ENCODE measurements at regions not wholly inside any gene's neighbourhood (a gene's known extent, or its start where the extent isn't known, plus 50 kb on each side); places are given as distances from the start of the nearest gene placed in this dataset.

DNA sequence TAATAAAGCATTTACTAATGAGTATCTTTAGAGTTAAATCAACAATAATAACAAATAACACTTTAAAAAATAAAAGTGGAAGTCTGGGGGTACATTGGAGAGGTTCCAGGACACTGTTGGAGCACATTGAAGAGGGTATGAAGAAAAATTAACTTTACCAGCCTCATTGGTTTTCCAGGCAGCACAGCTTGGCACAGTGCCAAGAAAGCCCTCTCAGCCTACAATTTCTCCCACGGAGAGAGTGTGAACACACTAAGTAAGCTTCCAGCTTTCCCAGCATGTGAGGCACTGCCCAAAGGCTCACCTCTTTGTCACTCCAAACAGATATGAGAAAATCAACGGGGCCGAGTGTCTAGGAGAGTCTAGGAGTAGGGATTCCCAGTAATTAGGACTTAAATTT is 1912.8 kb upstream of the NUDT12 start:
- Mint-ChIP-seq H3K36me3 (no peaks in the 10 kb centered on the region), H3K4me3 (no peak overlapping the region), H3K27ac (no peak overlapping the region), H3K27me3 (no peaks in the 10 kb centered on the region), H3K4me1 (no peaks in the 10 kb centered on the region), H3K9me3 (peaks cover 3% of the 10 kb centered on the region)
- DNase-seq (ENCODE audit: low spot score in 2 of 2) (no peak), ATAC-seq (ENCODE audit: low read depth) (no peak)

DNA sequence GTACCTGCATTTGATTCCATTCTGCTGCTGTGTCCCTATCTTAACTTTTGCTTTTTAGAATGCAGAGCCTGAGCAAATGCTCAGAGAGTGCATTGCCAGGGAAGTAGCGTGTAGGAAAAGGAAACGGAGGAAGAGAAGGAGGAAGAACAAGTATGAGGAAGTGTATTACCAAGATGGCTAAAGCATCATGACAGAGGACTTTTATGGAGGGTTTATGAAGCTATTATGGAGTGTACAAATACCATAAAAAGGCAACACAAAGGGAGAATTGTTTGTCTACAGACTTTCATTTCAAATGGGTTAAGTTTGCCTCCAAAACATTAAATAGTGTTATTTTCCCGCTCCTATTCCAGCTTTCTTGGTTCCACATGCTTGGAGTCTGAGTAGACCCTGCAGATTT is 1899.8 kb upstream of the NUDT12 start:
- Mint-ChIP-seq H3K9me3 (peaks cover 11% of the 10 kb centered on the region), H3K36me3 (no peaks in the 10 kb centered on the region), H3K4me1 (no peaks in the 10 kb centered on the region), H3K27ac (no peak overlapping the region), H3K4me3 (no peak overlapping the region), H3K27me3 (no peaks in the 10 kb centered on the region)
- ATAC-seq (ENCODE audit: low read depth) (no peak), DNase-seq (ENCODE audit: low spot score in 2 of 2) (no peak)

DNA sequence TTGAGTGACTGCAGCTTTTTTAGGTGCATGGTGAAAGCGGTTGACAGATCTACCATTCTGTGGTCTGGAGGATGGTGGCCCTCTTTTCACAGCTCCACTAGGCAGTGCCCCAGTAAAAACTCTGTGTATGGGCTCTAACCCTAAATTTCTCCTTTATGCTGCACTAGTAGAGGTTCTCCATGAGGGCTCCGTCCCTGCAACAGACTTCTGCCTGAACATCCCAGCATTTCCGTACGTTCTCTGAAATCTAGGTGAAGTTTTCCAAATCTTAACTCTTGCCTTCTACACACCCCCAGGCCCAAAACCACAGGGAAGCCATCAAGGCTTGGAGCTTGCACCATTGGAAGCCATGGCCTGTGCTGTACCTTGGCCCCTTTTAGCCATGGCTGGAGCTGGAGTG is 1898.1 kb upstream of the NUDT12 start:
- no peak for ATAC-seq (ENCODE audit: low read depth)
- H3K4me1 Mint-ChIP-seq, result no peaks in the 10 kb centered on the region
- peaks cover 11% of the 10 kb centered on the region for H3K9me3 Mint-ChIP-seq
- H3K27me3 Mint-ChIP-seq, result no peaks in the 10 kb centered on the region
- H3K27ac Mint-ChIP-seq, result no peak overlapping the region
- H3K4me3 Mint-ChIP-seq, result no peak overlapping the region
- DNase-seq (ENCODE audit: low spot score in 2 of 2), result no peak
- H3K36me3 Mint-ChIP-seq, result no peaks in the 10 kb centered on the region

DNA sequence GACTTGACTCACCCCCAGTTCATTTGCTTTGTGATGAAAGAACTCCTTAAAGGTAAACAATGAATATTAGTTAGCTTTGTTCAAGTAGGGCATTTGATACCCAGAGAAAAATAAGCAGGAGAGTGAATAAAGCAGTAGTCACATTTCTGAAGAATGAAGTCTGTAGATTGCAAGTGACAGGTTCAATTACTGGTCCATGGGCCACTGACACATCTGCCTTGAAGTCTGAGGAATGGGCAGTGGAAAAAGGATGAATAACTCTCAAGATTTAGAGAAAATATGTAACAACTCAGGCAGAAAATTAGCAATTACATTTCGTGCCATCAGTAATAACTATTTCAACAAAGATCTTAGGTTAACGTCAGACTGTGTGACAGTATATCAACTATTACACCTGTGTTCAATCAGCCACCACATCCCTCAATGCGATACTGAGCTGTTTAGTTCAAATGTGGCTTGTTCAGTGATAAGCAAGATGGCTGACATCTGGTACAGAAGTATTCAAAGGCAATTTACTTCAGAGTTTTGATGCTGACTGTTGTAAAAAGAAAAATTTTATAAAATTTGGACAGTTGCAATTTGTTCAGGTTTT is 1890.7 kb upstream of the NUDT12 start:
- Mint-ChIP-seq H3K36me3 (no peaks in the 10 kb centered on the region), H3K27me3 (no peaks in the 10 kb centered on the region), H3K9me3 (peaks cover 6% of the 10 kb centered on the region), H3K4me1 (no peaks in the 10 kb centered on the region), H3K27ac (no peak overlapping the region), H3K4me3 (no peak overlapping the region)
- ATAC-seq (ENCODE audit: low read depth) (no peak), DNase-seq (ENCODE audit: low spot score in 2 of 2) (no peak)

DNA sequence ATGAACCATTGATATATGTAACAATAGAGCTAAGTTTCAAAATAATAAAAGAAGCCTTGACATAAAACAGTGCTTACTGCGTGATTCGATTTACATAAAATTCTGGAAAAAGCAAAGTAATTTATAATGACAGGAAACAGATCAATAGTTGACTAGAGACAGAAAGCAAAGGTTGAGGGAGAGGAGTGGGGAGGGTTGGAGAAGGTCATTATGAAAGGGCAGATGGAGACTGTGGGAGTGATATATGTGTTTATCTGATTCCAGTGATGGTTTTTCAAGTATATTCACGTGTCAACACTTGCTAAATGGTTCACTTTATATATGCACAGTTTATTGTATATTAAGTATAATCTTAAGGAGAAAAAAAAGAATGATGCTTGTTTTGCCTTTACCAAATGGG is 1885.7 kb upstream of the NUDT12 start:
- Mint-ChIP-seq H3K4me1 (no peaks in the 10 kb centered on the region), H3K27me3 (no peaks in the 10 kb centered on the region), H3K4me3 (no peak overlapping the region), H3K36me3 (no peaks in the 10 kb centered on the region), H3K9me3 (peaks cover 9% of the 10 kb centered on the region), H3K27ac (no peak overlapping the region)
- ATAC-seq (ENCODE audit: low read depth) (no peak), DNase-seq (ENCODE audit: low spot score in 2 of 2) (no peak)

DNA sequence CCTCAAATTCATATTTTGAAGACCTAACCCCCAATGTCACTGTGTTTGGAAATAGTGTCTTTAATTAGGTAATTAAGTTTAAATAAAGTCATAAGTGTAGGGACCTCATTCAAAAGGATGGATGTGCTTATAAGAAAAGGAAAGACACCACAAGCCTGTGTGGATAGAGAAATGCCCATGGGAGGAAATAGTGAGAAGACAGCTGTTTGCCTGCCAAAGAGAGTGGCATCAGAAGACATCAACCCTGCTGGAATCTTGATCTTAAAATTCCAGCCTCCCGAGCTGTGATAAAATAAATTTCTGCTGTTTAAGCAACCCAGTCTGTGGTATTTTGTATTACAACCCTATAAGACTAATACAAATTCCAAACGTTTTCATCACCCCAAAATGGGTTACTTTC is 1867.9 kb upstream of the NUDT12 start:
- peaks cover 1% of the 10 kb centered on the region for H3K9me3 Mint-ChIP-seq
- no peak overlapping the region for H3K27ac Mint-ChIP-seq
- DNase-seq (ENCODE audit: low spot score in 2 of 2) (no peak), ATAC-seq (ENCODE audit: low read depth) (no peak)
- no peaks in the 10 kb centered on the region for H3K4me1 Mint-ChIP-seq
- no peaks in the 10 kb centered on the region for H3K27me3 Mint-ChIP-seq
- H3K4me3 Mint-ChIP-seq, result no peak overlapping the region
- H3K36me3 Mint-ChIP-seq, result no peaks in the 10 kb centered on the region

DNA sequence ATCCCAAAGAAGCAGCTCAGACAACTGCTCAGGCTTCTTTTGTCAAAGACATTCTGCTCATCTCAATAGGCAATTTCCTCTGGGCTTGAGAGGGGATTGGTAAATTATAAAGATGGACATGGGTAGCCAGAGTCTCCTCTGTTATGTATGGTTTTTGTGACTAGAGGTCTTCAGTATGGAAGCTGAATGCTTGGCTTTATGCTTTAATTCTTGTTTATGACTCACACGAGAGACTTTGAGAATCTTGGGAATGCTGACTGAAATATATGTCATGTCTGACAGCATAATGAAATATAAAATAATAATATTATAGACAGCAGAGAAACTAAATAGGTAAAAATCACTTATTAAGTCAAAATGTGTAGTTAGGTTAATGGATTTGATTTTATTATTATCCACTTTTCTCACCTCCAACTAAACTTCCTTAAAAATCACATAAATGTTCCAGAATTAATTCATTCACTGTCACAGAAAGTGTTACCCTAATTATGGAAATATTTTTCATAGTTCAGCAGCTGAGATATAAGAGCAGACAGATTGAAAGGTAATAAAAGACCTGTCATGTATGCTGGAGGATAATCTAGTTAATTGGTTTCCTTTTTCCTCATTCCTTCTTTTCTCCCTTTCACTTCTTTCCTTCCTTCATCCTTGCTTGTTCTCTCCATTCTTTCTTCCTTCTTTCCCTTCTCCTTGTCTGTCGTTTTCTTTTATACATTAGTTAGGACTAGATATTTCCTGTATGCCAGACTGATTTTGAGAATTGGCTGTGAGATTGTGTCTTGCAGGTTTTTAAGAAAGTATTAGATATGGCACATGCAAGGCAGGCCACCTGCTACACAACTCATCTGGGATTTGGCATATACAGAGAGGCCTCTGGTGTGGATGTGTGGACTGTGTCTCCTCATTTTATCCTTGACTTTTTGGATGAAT is 1866.1 kb upstream of the NUDT12 start:
- Mint-ChIP-seq H3K27me3 (no peaks in the 10 kb centered on the region), H3K4me1 (no peaks in the 10 kb centered on the region), H3K4me3 (no peak overlapping the region), H3K9me3 (peaks cover 4% of the 10 kb centered on the region), H3K27ac (no peak overlapping the region), H3K36me3 (no peaks in the 10 kb centered on the region)
- no peak for ATAC-seq (ENCODE audit: low read depth)
- DNase-seq (ENCODE audit: low spot score in 2 of 2), result no peak

DNA sequence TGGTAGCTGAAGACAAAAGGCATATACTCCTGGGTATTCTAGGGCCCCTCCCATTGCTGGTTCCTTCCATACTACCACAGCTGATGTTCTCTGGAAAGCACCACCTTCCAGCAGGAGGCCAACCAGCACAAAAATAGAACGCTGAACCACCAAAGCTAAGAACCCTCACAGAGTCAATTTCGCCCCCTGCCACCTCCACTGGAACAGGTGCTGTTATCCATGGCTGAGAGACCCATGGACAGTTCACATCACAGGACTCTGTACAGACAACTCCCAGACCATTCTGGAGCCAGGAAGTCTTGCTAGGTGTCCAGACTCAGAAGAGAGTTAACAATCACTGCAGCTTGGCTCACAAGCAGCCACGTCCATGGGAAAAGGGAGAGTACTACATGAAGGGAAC is 1851.5 kb upstream of the NUDT12 start:
- H3K4me3 Mint-ChIP-seq, result no peak overlapping the region
- H3K9me3 Mint-ChIP-seq, result peaks cover 11% of the 10 kb centered on the region
- no peaks in the 10 kb centered on the region for H3K36me3 Mint-ChIP-seq
- H3K27me3 Mint-ChIP-seq, result no peaks in the 10 kb centered on the region
- no peak overlapping the region for H3K27ac Mint-ChIP-seq
- no peaks in the 10 kb centered on the region for H3K4me1 Mint-ChIP-seq
- ATAC-seq (ENCODE audit: low read depth) (no peak), DNase-seq (ENCODE audit: low spot score in 2 of 2) (no peak)

DNA sequence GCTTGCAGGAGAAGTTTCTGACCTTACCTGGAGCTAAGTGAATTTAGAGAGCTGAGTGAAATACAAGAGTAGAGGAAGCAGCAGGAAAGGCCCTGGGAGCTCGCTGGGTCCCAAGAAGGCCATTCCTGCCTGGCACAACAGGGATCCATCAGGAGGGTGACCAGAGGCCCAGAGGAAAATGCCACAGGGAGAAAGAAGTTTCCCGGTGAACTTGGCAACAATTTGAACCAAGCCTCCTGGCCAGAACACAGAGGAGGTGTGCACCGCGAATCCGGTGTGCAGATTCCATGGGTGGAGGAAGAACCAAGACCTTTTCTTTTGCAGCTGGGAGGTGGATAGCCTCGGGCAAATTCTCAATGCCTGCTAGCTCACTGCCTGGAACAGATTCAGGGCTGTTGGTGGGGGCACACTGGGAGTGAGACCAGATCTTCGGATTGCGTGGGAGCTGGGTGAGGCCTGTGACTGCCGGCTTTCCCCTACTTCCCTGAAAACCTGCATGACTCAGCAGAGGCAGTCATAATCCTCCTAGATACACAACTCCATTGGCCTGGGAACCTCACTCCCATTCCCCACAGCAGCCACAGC is 1850.9 kb upstream of the NUDT12 start:
- H3K27me3 Mint-ChIP-seq, result no peaks in the 10 kb centered on the region
- ATAC-seq (ENCODE audit: low read depth) (no peak), DNase-seq (ENCODE audit: low spot score in 2 of 2) (no peak)
- no peaks in the 10 kb centered on the region for H3K36me3 Mint-ChIP-seq
- H3K9me3 Mint-ChIP-seq, result peaks cover 8% of the 10 kb centered on the region
- H3K4me3 Mint-ChIP-seq, result no peak overlapping the region
- no peaks in the 10 kb centered on the region for H3K4me1 Mint-ChIP-seq
- H3K27ac Mint-ChIP-seq, result no peak overlapping the region

DNA sequence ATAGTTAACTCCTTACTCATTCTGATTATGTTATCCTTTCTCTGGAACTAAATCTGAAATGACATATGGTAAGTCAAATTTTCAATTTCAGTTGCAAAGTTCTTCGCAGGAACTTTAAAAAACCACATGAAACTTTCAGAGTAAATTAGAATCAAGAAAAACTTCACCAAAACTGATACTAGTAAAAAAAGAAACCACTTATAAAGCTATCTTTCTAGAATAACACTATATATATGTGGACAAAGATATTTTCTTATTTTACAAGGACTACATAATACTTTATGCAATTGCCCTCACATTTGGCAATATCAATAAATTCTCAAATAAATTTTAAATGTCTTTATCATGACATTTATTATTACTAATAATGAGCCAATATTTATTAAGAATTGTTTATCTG is 1847.1 kb upstream of the NUDT12 start:
- Mint-ChIP-seq H3K27ac (no peak overlapping the region), H3K36me3 (no peaks in the 10 kb centered on the region), H3K4me1 (no peaks in the 10 kb centered on the region), H3K4me3 (no peak overlapping the region), H3K9me3 (peaks cover 5% of the 10 kb centered on the region), H3K27me3 (no peaks in the 10 kb centered on the region)
- no peak for DNase-seq (ENCODE audit: low spot score in 2 of 2)
- no peak for ATAC-seq (ENCODE audit: low read depth)

DNA sequence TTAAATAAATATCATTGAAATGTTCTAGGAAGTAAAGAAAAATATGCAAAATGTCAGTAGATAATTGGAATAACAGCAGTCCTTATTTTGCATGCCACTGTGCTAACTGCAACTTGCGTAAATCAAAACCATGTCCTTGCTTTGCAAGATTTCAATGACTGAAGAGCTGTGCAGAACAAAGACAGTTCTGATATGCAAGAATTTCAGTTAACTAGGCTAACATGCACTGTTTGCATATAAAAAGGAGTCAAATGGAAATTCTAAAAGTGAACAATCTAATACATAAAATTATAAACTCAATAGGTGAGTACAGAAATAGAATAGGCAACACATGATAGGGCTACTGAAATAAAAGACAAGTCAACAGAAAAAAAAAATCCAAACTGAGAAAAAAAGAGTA is 1844.6 kb upstream of the NUDT12 start:
- no peak overlapping the region for H3K4me3 Mint-ChIP-seq
- no peaks in the 10 kb centered on the region for H3K27me3 Mint-ChIP-seq
- DNase-seq (ENCODE audit: low spot score in 2 of 2), result no peak
- no peaks in the 10 kb centered on the region for H3K4me1 Mint-ChIP-seq
- H3K27ac Mint-ChIP-seq, result no peak overlapping the region
- no peaks in the 10 kb centered on the region for H3K36me3 Mint-ChIP-seq
- no peak for ATAC-seq (ENCODE audit: low read depth)
- peaks cover 4% of the 10 kb centered on the region for H3K9me3 Mint-ChIP-seq

DNA sequence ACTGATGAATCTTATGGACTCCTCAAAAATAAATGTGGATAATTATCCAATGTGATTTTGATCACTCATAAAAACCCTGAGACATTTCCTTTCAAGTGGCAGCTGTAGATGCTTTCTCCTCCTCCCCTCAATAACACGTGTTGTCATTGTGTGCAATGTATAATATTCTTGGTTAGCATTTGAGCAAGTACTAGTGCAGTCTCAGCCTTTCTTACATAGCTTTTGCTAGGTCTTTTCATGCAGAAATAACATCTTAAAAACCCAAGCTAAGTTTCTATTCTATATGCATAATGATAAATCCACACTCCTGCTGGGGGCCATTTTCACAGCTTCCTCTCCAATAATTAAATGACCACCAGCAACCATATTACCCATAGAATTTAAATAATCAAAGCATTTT is 1835.2 kb upstream of the NUDT12 start:
- DNase-seq (ENCODE audit: low spot score in 2 of 2), result no peak
- H3K9me3 Mint-ChIP-seq, result peaks cover 5% of the 10 kb centered on the region
- H3K36me3 Mint-ChIP-seq, result no peaks in the 10 kb centered on the region
- no peaks in the 10 kb centered on the region for H3K27me3 Mint-ChIP-seq
- no peak overlapping the region for H3K27ac Mint-ChIP-seq
- no peak for ATAC-seq (ENCODE audit: low read depth)
- H3K4me1 Mint-ChIP-seq, result no peaks in the 10 kb centered on the region
- no peak overlapping the region for H3K4me3 Mint-ChIP-seq

DNA sequence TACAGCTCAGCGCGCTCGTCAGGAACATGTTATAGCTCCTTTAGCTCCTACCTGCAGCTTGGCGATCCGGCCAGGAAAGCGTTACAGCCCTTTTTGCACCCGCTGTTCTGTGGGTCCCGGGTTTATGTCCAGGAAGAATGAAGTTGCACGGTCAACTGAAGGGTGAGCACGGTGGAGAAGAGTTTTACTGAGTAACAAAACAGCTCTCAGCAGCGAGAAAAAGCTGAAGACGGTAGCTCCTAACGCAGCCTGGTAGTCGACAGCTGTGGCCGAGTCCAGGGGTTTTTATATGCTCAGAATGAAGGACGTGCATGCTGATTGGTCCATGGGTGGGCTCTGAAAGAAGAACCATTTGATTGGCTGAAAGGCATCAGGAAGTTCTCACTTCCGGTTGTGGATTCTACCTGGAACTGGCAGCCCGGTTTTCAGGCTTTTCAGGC is 1830.1 kb upstream of the NUDT12 start:
- Mint-ChIP-seq H3K9me3 (peaks cover under 1% of the 10 kb centered on the region), H3K27me3 (no peaks in the 10 kb centered on the region)

DNA sequence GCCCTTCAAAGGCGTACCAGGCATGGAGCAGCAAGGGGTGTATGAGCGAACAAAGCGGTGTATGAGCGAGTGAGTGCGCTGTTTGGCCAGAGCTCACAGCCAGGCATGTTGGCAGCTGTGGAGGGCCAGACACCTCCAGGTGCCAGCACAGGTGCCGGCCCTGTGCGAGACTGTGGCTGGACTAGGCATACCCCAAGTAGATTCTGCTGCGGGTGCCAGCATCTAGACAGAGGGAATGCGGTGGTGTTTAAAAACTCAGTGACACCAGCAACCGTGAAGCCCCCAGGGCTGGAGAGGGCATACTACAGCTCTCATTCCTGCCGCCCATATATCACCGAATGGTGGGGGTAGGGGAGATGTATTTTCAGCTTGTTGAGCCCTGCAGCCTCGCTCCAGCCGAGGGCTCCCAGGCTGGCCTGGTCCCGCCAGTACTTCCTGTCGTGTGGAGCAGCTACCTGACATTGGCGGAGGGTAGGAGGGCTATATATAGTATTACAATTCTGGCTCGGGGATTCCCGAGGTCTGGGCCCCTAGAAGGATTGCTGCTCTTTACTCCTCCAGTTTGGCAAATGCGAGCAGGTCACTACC is 1829.6 kb upstream of the NUDT12 start:
- DNase-seq (ENCODE audit: low spot score in 2 of 2) (no peak), ATAC-seq (ENCODE audit: low read depth) (no peak)
- Mint-ChIP-seq H3K9me3 (no peaks in the 10 kb centered on the region), H3K27ac (no peak overlapping the region), H3K27me3 (no peaks in the 10 kb centered on the region), H3K36me3 (no peaks in the 10 kb centered on the region), H3K4me1 (no peaks in the 10 kb centered on the region), H3K4me3 (no peak overlapping the region)

More for the DNA sequence above, 1830.1 kb upstream of the NUDT12 start:
- H3K4me1 Mint-ChIP-seq, result no peaks in the 10 kb centered on the region
- no peaks in the 10 kb centered on the region for H3K36me3 Mint-ChIP-seq
- no peak overlapping the region for H3K4me3 Mint-ChIP-seq
- no peak overlapping the region for H3K27ac Mint-ChIP-seq
- DNase-seq (ENCODE audit: low spot score in 2 of 2) (no peak), ATAC-seq (ENCODE audit: low read depth) (no peak)
